Activated CD8-positive, alpha-beta T cell treated with anti-CD3 and anti-CD28 coated beads for 36 hours (primary cell): ENCODE measurements at regions not wholly inside any gene's neighbourhood (a gene's known extent, or its start where the extent isn't known, plus 50 kb on each side); places are given as distances from the start of the nearest gene placed in this dataset.

ENCODE experiments used
- ATAC-seq: fragments of 200-7000 bp; cut with Tn5 transposase; one replicate; pipeline ENCODE4 v1.10.0; 2021; ENCODE audit warnings: mild to moderate bottlenecking, moderate library complexity
- CTCF ChIA-PET: fragments of 350-600 bp; sonication (Branson Sonifier 250); formaldehyde crosslinking; loops from one replicate; lab custom pipeline; 2021; ENCODE audit warnings: antibody characterized with exemption; lab: Charles Lee
- POLR2A ChIA-PET: fragments of 350-600 bp; sonication (Branson Sonifier 250); formaldehyde crosslinking; loops from one replicate; lab custom pipeline; 2021; ENCODE audit warnings: antibody characterized with exemption; lab: Charles Lee
- DNase-seq: peaks from one replicate; pipeline ENCODE4 v3.0.0-alpha.2; 2020
- H3K27ac Mint-ChIP-seq: one replicate; pipeline ENCODE4 v1.8.0; 2021; ENCODE audit warnings: mild to moderate bottlenecking, mixed read lengths
- H3K27me3 Mint-ChIP-seq: one replicate; pipeline ENCODE4 v1.8.0; 2021; ENCODE audit warnings: mixed read lengths
- H3K36me3 Mint-ChIP-seq: one replicate; pipeline ENCODE4 v1.8.0; 2021; ENCODE audit warnings: low read depth, mixed read lengths
- H3K4me1 Mint-ChIP-seq: one replicate; pipeline ENCODE4 v1.8.0; 2021; ENCODE audit warnings: low read depth, mixed read lengths
- H3K4me3 Mint-ChIP-seq: one replicate; pipeline ENCODE4 v1.8.0; 2021; ENCODE audit warnings: mild to moderate bottlenecking, moderate library complexity, mixed read lengths
- H3K9me3 Mint-ChIP-seq: one replicate; pipeline ENCODE4 v1.8.0; 2021; ENCODE audit warnings: mixed read lengths
- intact Hi-C: fragments of 100-400 bp; cut with micrococcal nuclease; formaldehyde crosslinking; loops from one replicate; pipeline ENCODE4 v1.10.0; 2022
- TF ChIP-seq, protein P1 (sequence below): fragments of 200-600 bp; IDR thresholded peaks from one replicate; pipeline ENCODE4 v1.8.0; 2022; ENCODE audit warnings: antibody characterized with exemption, mild to moderate bottlenecking

- H3K4me3 Mint-ChIP-seq: peak overlapping the region; percentile 42
- peak overlapping the region; percentile 65 for H3K27ac Mint-ChIP-seq
- TF ChIP-seq, protein P1, sequence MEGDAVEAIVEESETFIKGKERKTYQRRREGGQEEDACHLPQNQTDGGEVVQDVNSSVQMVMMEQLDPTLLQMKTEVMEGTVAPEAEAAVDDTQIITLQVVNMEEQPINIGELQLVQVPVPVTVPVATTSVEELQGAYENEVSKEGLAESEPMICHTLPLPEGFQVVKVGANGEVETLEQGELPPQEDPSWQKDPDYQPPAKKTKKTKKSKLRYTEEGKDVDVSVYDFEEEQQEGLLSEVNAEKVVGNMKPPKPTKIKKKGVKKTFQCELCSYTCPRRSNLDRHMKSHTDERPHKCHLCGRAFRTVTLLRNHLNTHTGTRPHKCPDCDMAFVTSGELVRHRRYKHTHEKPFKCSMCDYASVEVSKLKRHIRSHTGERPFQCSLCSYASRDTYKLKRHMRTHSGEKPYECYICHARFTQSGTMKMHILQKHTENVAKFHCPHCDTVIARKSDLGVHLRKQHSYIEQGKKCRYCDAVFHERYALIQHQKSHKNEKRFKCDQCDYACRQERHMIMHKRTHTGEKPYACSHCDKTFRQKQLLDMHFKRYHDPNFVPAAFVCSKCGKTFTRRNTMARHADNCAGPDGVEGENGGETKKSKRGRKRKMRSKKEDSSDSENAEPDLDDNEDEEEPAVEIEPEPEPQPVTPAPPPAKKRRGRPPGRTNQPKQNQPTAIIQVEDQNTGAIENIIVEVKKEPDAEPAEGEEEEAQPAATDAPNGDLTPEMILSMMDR: no peak
- peaks cover 44% of the 10 kb centered on the region for H3K4me1 Mint-ChIP-seq
- intact Hi-C loops: no loop called here
- POLR2A ChIA-PET: interaction anchor here (0.6 kb wide), 1 partner anchor 1173 kb away, joined by 3 read pairs; no protein-coding TSS in a partner anchor
- H3K36me3 Mint-ChIP-seq: peaks cover 2% of the 10 kb centered on the region
- no peak for ATAC-seq
- CTCF ChIA-PET: interaction anchor here (0.9 to 1.2 kb wide), 3 partner anchors 8 to 183 kb away, joined by 3 read pairs; no protein-coding TSS in a partner anchor
- H3K9me3 Mint-ChIP-seq: no peaks in the 10 kb centered on the region
- no peak for DNase-seq
- no peaks in the 10 kb centered on the region for H3K27me3 Mint-ChIP-seq
Measured at GRCh38 chr14:98160901-98161300, 1111.1 kb downstream of the BCL11B start.

GRCh38 chr14:98161356-98161755 lies 1110.6 kb downstream of the BCL11B start:
- ATAC-seq (no peak), DNase-seq (no peak)
- H3K27ac Mint-ChIP-seq: peak overlapping the region; percentile 65
- peaks cover 2% of the 10 kb centered on the region for H3K36me3 Mint-ChIP-seq
- intact Hi-C loops: no loop called here
- ChIA-PET CTCF (interaction anchor here (1.1 kb wide), 1 partner anchor 25 kb away, joined by 3 read pairs; no protein-coding TSS in a partner anchor), POLR2A (no interaction called here)
- no peaks in the 10 kb centered on the region for H3K27me3 Mint-ChIP-seq
- TF ChIP-seq, protein P1: no peak
- H3K9me3 Mint-ChIP-seq: no peaks in the 10 kb centered on the region
- peak overlapping the region; percentile 42 for H3K4me3 Mint-ChIP-seq
- H3K4me1 Mint-ChIP-seq: peaks cover 44% of the 10 kb centered on the region

- peak overlapping the region; percentile 79 for H3K27ac Mint-ChIP-seq
- TF ChIP-seq, protein P1: no peak
- H3K27me3 Mint-ChIP-seq: no peaks in the 10 kb centered on the region
- peak overlapping the region; percentile 65 for H3K4me3 Mint-ChIP-seq
- ChIA-PET CTCF (interaction anchor here (10.0 kb wide), 1 partner anchor 23 kb away, joined by 91 read pairs; no protein-coding TSS in a partner anchor), POLR2A (interaction anchor here (0.6 to 2.8 kb wide), 3 partner anchors 10 to 805 kb away, joined by 3 to 9 read pairs (median 3); no protein-coding TSS in a partner anchor)
- H3K36me3 Mint-ChIP-seq: peaks cover 3% of the 10 kb centered on the region
- H3K4me1 Mint-ChIP-seq: peaks cover 55% of the 10 kb centered on the region
- ATAC-seq (peak; percentile 11), DNase-seq (no peak)
- peaks cover under 1% of the 10 kb centered on the region for H3K9me3 Mint-ChIP-seq
- intact Hi-C loops: no loop called here
Measured at GRCh38 chr14:98162856-98163805, 1108.9 kb downstream of the BCL11B start.

DNA sequence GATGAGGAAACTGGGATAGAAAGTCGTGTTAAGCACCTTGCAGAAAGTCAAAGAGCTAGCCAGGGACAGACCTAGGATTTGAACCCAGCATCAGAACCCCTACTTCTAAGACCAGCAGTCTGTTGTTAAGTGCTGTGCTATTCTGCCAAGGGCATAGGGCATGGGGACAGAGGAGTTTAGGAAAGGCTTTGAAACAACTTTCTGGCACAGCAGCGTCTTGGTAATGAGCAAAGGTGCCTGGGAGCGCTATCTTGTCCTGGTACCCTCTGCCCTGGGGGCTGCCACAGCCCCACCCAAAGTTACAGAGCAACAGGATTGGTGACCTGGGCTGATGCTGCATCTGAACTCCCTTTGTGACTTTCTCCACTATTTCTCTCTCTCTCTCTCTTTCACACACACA lies 1108.1 kb downstream of the BCL11B start:
- Mint-ChIP-seq H3K27ac (peak overlapping the region; percentile 94), H3K4me3 (peak overlapping the region; percentile 65), H3K27me3 (no peaks in the 10 kb centered on the region), H3K9me3 (peaks cover 8% of the 10 kb centered on the region), H3K36me3 (peaks cover 8% of the 10 kb centered on the region), H3K4me1 (peaks cover 57% of the 10 kb centered on the region)
- DNase-seq (no peak), ATAC-seq (no peak)
- ChIA-PET POLR2A (interaction anchor here (0.8 to 2.8 kb wide), 2 partner anchors 11 to 25 kb away, joined by 4 to 9 read pairs; no protein-coding TSS in a partner anchor), CTCF (interaction anchor here (10.0 kb wide), 1 partner anchor 24 kb away, joined by 91 read pairs; no protein-coding TSS in a partner anchor)
- intact Hi-C loops: no loop called here
- TF ChIP-seq, protein P1: no peak
